Endothelial cell of umbilical vein (primary cell): ENCODE measurements at regions not wholly inside any gene's neighbourhood (a gene's known extent, or its start where the extent isn't known, plus 50 kb on each side); places are given as distances from the start of the nearest gene placed in this dataset.

ENCODE experiments used
- BruUV-seq: library from RNA; stranded (reverse); fragments of 400-500 nt; replicated peaks from 2 replicates; lab custom pipeline; 2021; lab: Mats Ljungman, UMichigan
- CTCF ChIA-PET: fragments of 300-600, 350-600 bp; sonication (Branson Sonifier 250); formaldehyde crosslinking; loops from one replicate; lab custom pipeline; 2021; ENCODE audit warnings: antibody characterized with exemption, inconsistent platforms; lab: Charles Lee
- POLR2A ChIA-PET: fragments of 300-600, 350-600 bp; sonication (Branson Sonifier 250); formaldehyde crosslinking; loops from one replicate; lab custom pipeline; 2021; ENCODE audit warnings: antibody characterized with exemption, inconsistent platforms; lab: Charles Lee
- DNase-seq: peaks from one replicate; pipeline ENCODE4 v3.0.0-alpha.2; 2011; ENCODE audit warnings: low read depth, low spot score
- FAIRE-seq: peaks from 2 replicates; lab custom pipeline; 2011; peaks lifted over from hg19 to GRCh38; lab: Jason Lieb, UNC
- H2AFZ ChIP-seq: 2 replicates; pipeline ENCODE4 v1.6.0; 2012; ENCODE audit warnings: low read depth, low read length, control low read depth, inconsistent platforms
- H3K27ac ChIP-seq: 2 replicates; pipeline ENCODE4 v1.5.1; 2011; ENCODE audit warnings: low read depth, mild to moderate bottlenecking, control low read depth, low read length, moderate library complexity; ENCODE audit not compliant: insufficient read depth
- H3K27me3 ChIP-seq, 2 experiments: 2 replicates each; pipeline versions ENCODE4 v1.6.0 to v1.6.1; 2011; ENCODE audit warnings: low read length in 2 of 2, mixed read lengths in 1 of 2; ENCODE audit not compliant: control insufficient read depth in 2 of 2, insufficient read depth in 2 of 2
- H3K36me3 ChIP-seq, 2 experiments: 2 replicates in 1 of 2; 3 replicates in 1 of 2; pipeline ENCODE4 v1.5.1; 2011; ENCODE audit warnings: low read length in 2 of 2, mild to moderate bottlenecking in 1 of 2, moderate library complexity in 1 of 2; ENCODE audit not compliant: control insufficient read depth in 2 of 2, insufficient read depth in 2 of 2; ENCODE audit errors: extremely low read depth in 1 of 2
- H3K4me1 ChIP-seq: 3 replicates; pipeline ENCODE4 v1.5.1; 2011; ENCODE audit warnings: mild to moderate bottlenecking, low read length; ENCODE audit not compliant: control insufficient read depth, insufficient read depth; ENCODE audit errors: extremely low read depth
- H3K4me2 ChIP-seq: 2 replicates; pipeline ENCODE4 v1.6.1; 2011; ENCODE audit warnings: low read length, control low read depth, mixed read lengths; ENCODE audit not compliant: insufficient read depth
- H3K4me3 ChIP-seq, 3 experiments: fragments of 200-600 bp in 1 of 3; sonication (generic), shearing (Covaris generic) in 1 of 3; replicated peaks in 1 of 3; 2 replicates each; pipeline ENCODE4 v1.5.1; 2011 to 2016; ENCODE audit warnings: control low read depth in 3 of 3, low read length in 3 of 3, mild to moderate bottlenecking in 2 of 3, inconsistent platforms in 1 of 3, low read depth in 1 of 3, moderate library complexity in 1 of 3; ENCODE audit not compliant: insufficient read depth in 1 of 3
- H3K79me2 ChIP-seq: 2 replicates; pipeline ENCODE4 v1.6.0; 2012; ENCODE audit warnings: low read length, inconsistent platforms; ENCODE audit not compliant: control insufficient read depth, insufficient read depth
- H3K9ac ChIP-seq: replicated peaks from 2 replicates; pipeline ENCODE3; 2011; ENCODE audit warnings: low read length, control low read depth; ENCODE audit not compliant: insufficient read depth; ENCODE audit errors: extremely low read depth
- H3K9me1 ChIP-seq: replicated peaks from 3 replicates; pipeline ENCODE4 v1.6.0; 2011; ENCODE audit warnings: mild to moderate bottlenecking, low read length; ENCODE audit not compliant: control insufficient read depth, insufficient read depth; ENCODE audit errors: extremely low read depth
- H3K9me3 ChIP-seq: replicated peaks from 2 replicates; pipeline ENCODE4 v1.5.1; 2012; ENCODE audit warnings: low read length, inconsistent platforms; ENCODE audit not compliant: control insufficient read depth, insufficient read depth
- H4K20me1 ChIP-seq: replicated peaks from 2 replicates; pipeline ENCODE3; 2011; ENCODE audit warnings: mild to moderate bottlenecking, low read length; ENCODE audit not compliant: control insufficient read depth, insufficient read depth; ENCODE audit errors: extremely low read depth
- CTCF ChIP-seq, 2 donors: IDR thresholded peaks; 1 replicate in 1 of 2; 2 replicates in 1 of 2; pipeline ENCODE4 v1.5.1; 2011; ENCODE audit warnings: low read length in 2 of 2, mild to moderate bottlenecking in 2 of 2, moderate library complexity in 2 of 2, control low read depth in 1 of 2, inconsistent platforms in 1 of 2, low read depth in 1 of 2; ENCODE audit not compliant: insufficient read depth in 1 of 2; ENCODE audit errors: extremely low read depth in 1 of 2
- EZH2 ChIP-seq: IDR thresholded peaks from 2 replicates; pipeline ENCODE4 v1.6.1; 2012; ENCODE audit warnings: borderline replicate concordance, low read depth, mild to moderate bottlenecking, moderate library complexity, low read length, inconsistent platforms; ENCODE audit not compliant: severe bottlenecking
- FOS ChIP-seq: IDR thresholded peaks from 2 replicates; pipeline ENCODE4 v1.6.1; 2011; ENCODE audit warnings: mild to moderate bottlenecking, low read length, moderate library complexity, borderline replicate concordance; ENCODE audit not compliant: insufficient read depth
- GATA2 ChIP-seq: IDR thresholded peaks from 2 replicates; pipeline ENCODE4 v1.7.0; 2011; ENCODE audit warnings: low read depth, mild to moderate bottlenecking, moderate library complexity, mixed read lengths, low read length; ENCODE audit not compliant: insufficient read length, insufficient read depth
- JUN ChIP-seq: IDR thresholded peaks from 2 replicates; pipeline ENCODE4 v1.6.1; 2011; ENCODE audit warnings: borderline replicate concordance, low read depth; ENCODE audit not compliant: insufficient read length, insufficient read depth
- MYC ChIP-seq: IDR thresholded peaks from one replicate; pipeline ENCODE4 v1.6.1; 2011; ENCODE audit warnings: mild to moderate bottlenecking, low read depth, low read length
- POLR2A ChIP-seq: IDR thresholded peaks from 2 replicates; pipeline ENCODE4 v1.6.1; 2012; ENCODE audit warnings: low read depth, mild to moderate bottlenecking, control low read depth, low read length
- POLR2AphosphoS5 ChIP-seq: IDR thresholded peaks from 2 replicates; pipeline ENCODE4 v1.6.1; 2012; ENCODE audit warnings: low read depth, mild to moderate bottlenecking, control low read depth, low read length, moderate library complexity; ENCODE audit not compliant: insufficient read depth
- dilution Hi-C: fragments of 300-500 bp; cut with MboI; formaldehyde crosslinking; loops from one replicate; pipeline ENCODE4 v1.15.0; 2019; ENCODE audit warnings: low sequenced_read_pairs; ENCODE audit not compliant: extremely low pct_ligation_motif_present
- intact Hi-C: fragments of 100-400 bp; cut with micrococcal nuclease; formaldehyde crosslinking; loops from one replicate; pipeline ENCODE4 v1.10.0; 2022
- TF ChIP-seq, protein P1 (sequence below): IDR thresholded peaks from 2 replicates; pipeline ENCODE4 v1.6.1; 2011; ENCODE audit not compliant: insufficient read depth, insufficient read length

DNA sequence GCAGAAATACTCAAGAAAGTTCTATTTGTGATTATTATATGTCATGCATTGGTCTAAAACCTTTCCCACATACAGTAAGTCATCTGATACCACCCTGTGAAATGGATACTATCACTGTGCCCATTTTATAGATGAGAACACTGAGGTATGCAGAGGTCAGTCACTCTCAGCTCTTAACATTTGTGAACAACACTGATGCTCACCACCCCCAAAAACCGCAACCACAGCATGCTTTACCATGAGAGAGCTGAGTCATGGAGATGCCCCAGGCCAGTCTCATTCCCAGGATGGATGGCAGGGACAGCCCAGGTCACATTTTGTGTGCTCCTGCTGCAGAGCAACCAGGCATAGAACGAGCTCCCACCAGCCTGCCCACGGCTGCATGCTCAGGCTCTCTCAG, 53.5 kb upstream of the IRX1 start:
- no TSS peak for BruUV-seq
- FAIRE-seq (no peak), DNase-seq (no peak)
- no peak for TF ChIP-seq GATA2
- no peak for TF ChIP-seq POLR2A
- TF ChIP-seq, protein P1, sequence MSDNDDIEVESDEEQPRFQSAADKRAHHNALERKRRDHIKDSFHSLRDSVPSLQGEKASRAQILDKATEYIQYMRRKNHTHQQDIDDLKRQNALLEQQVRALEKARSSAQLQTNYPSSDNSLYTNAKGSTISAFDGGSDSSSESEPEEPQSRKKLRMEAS, result no peak
- TF ChIP-seq POLR2AphosphoS5, result no peak
- TF ChIP-seq MYC, result no peak
- no peak for TF ChIP-seq FOS
- TF ChIP-seq EZH2, result no peak
- TF ChIP-seq CTCF (IDR thresholded peaks at IDR 0.05; ENCODE audit: extremely low read depth in 1 of 2, insufficient read depth in 1 of 2, low read depth in 1 of 2, low read length in 2 of 2), result no peak
- TF ChIP-seq JUN, result no peak
- ChIA-PET CTCF (no interaction called here), POLR2A (no interaction called here)
- intact Hi-C loops, result no loop called here
- H3K4me2 ChIP-seq, result no peak overlapping the region
- H3K9ac ChIP-seq, result no peak overlapping the region
- H3K4me1 ChIP-seq, result no peaks in the 10 kb centered on the region
- H2AFZ ChIP-seq, result no peak overlapping the region
- no peak overlapping the region for H3K27ac ChIP-seq
- H3K9me1 ChIP-seq, result no peaks in the 10 kb centered on the region
- no peak overlapping the region for H3K4me3 ChIP-seq
- no peaks in the 10 kb centered on the region for H3K36me3 ChIP-seq
- no peaks in the 10 kb centered on the region for H3K79me2 ChIP-seq
- H3K27me3 ChIP-seq, result no peaks in the 10 kb centered on the region
- dilution Hi-C loops, result no loop called here
- H4K20me1 ChIP-seq, result no peaks in the 10 kb centered on the region
- H3K9me3 ChIP-seq, result no peaks in the 10 kb centered on the region
